Right atrium auricular region (tissue), 2 donors: ENCODE measurements at regions not wholly inside any gene's neighbourhood (a gene's known extent, or its start where the extent isn't known, plus 50 kb on each side); places are given as distances from the start of the nearest gene placed in this dataset.

Source experiments
- DNase-seq: peaks from one replicate; pipeline ENCODE4 v3.0.0-alpha.2; 2019; ENCODE audit warnings: low spot score
- H3K27ac ChIP-seq, 2 donors: fragments of 200-600 bp; sonication (generic); 1 replicate in 1 of 2; 2 replicates in 1 of 2; pipeline ENCODE4 v1.5.1; 2016 to 2019
- H3K27me3 ChIP-seq, 2 donors: fragments of 200-600 bp; sonication (generic); one replicate each; pipeline versions ENCODE4 v1.5.1 to v1.6.0; 2017 to 2019
- H3K36me3 ChIP-seq: fragments of 200-600 bp; sonication (generic); one replicate; pipeline ENCODE4 v1.5.1; 2016
- H3K4me1 ChIP-seq, 2 donors: fragments of 200-600 bp; sonication (generic); one replicate each; pipeline versions ENCODE4 v1.5.1 to v1.6.0; 2017 to 2019
- H3K4me3 ChIP-seq, 2 donors: fragments of 200-600 bp; sonication (generic); 1 replicate in 1 of 2; 2 replicates in 1 of 2; pipeline ENCODE4 v1.5.1; 2017 to 2019; ENCODE audit warnings: mild to moderate bottlenecking in 1 of 2, moderate library complexity in 1 of 2
- H3K9me3 ChIP-seq, 2 donors: fragments of 200-600 bp; sonication (generic); one replicate each; pipeline ENCODE4 v1.5.1; 2019
- CTCF ChIP-seq, 2 donors: fragments of 200-600 bp; sonication (generic); IDR thresholded peaks; one replicate each; pipeline ENCODE4 v1.5.1; 2019; ENCODE audit warnings: antibody characterized with exemption in 2 of 2

GRCh38 chr14:66081594-66082376, 404.4 kb upstream of the CCDC196 start:
- Histone ChIP-seq H3K9me3 (no peaks in the 10 kb centered on the region), H3K4me1 (no peaks in the 10 kb centered on the region), H3K27ac (no peak overlapping the region), H3K36me3 (no peaks in the 10 kb centered on the region), H3K4me3 (no peak overlapping the region), H3K27me3 (no peaks in the 10 kb centered on the region)
- no peak for TF ChIP-seq CTCF (IDR thresholded peaks at IDR 0.05)
- DNase-seq, result no peak

GRCh38 chr14:66085224-66085623, 400.9 kb upstream of the CCDC196 start:
- Histone ChIP-seq H3K36me3 (no peaks in the 10 kb centered on the region), H3K4me3 (no peak overlapping the region), H3K9me3 (no peaks in the 10 kb centered on the region), H3K27me3 (no peaks in the 10 kb centered on the region), H3K4me1 (no peaks in the 10 kb centered on the region), H3K27ac (no peak overlapping the region)
- no peak for DNase-seq
- no peak for TF ChIP-seq CTCF (IDR thresholded peaks at IDR 0.05)

GRCh38 chr14:66085665-66086064, 400.5 kb upstream of the CCDC196 start:
- no peak overlapping the region for H3K4me3 ChIP-seq
- TF ChIP-seq CTCF (IDR thresholded peaks at IDR 0.05), result no peak
- H3K9me3 ChIP-seq, result no peaks in the 10 kb centered on the region
- no peak overlapping the region for H3K27ac ChIP-seq
- H3K4me1 ChIP-seq, result no peaks in the 10 kb centered on the region
- H3K27me3 ChIP-seq, result no peaks in the 10 kb centered on the region
- no peaks in the 10 kb centered on the region for H3K36me3 ChIP-seq
- no peak for DNase-seq

GRCh38 chr14:66087231-66087630, 398.9 kb upstream of the CCDC196 start:
- Histone ChIP-seq H3K27ac (no peak overlapping the region), H3K4me3 (no peak overlapping the region), H3K4me1 (no peaks in the 10 kb centered on the region), H3K27me3 (no peaks in the 10 kb centered on the region), H3K36me3 (no peaks in the 10 kb centered on the region), H3K9me3 (no peaks in the 10 kb centered on the region)
- no peak for TF ChIP-seq CTCF (IDR thresholded peaks at IDR 0.05)
- no peak for DNase-seq

- DNase-seq, result no peak
- no peaks in the 10 kb centered on the region for H3K36me3 ChIP-seq
- no peak for TF ChIP-seq CTCF (IDR thresholded peaks at IDR 0.05)
Observed at GRCh38 chr14:66088656-66089055, 397.5 kb upstream of the CCDC196 start.

GRCh38 chr14:66092206-66092605, 394.0 kb upstream of the CCDC196 start:
- TF ChIP-seq CTCF (IDR thresholded peaks at IDR 0.05), result no peak
- no peak for DNase-seq
- Histone ChIP-seq H3K27ac (no peak overlapping the region), H3K36me3 (no peaks in the 10 kb centered on the region), H3K9me3 (no peaks in the 10 kb centered on the region), H3K4me3 (no peak overlapping the region), H3K27me3 (no peaks in the 10 kb centered on the region), H3K4me1 (no peaks in the 10 kb centered on the region)

More at GRCh38 chr14:66088656-66089055, 397.5 kb upstream of the CCDC196 start:
- Histone ChIP-seq H3K4me3 (no peak overlapping the region), H3K27ac (no peak overlapping the region), H3K27me3 (no peaks in the 10 kb centered on the region), H3K9me3 (no peaks in the 10 kb centered on the region), H3K4me1 (no peaks in the 10 kb centered on the region)
